ENCODE measurements at regions not wholly inside any gene's neighbourhood (a gene's known extent, or its start where the extent isn't known, plus 50 kb on each side); places are given as distances from the start of the nearest gene placed in this dataset.

GRCh38 chr2:52192656-52193055 lies 1160.7 kb upstream of the NRXN1 start:
- TF ChIP-seq, protein P1, sequence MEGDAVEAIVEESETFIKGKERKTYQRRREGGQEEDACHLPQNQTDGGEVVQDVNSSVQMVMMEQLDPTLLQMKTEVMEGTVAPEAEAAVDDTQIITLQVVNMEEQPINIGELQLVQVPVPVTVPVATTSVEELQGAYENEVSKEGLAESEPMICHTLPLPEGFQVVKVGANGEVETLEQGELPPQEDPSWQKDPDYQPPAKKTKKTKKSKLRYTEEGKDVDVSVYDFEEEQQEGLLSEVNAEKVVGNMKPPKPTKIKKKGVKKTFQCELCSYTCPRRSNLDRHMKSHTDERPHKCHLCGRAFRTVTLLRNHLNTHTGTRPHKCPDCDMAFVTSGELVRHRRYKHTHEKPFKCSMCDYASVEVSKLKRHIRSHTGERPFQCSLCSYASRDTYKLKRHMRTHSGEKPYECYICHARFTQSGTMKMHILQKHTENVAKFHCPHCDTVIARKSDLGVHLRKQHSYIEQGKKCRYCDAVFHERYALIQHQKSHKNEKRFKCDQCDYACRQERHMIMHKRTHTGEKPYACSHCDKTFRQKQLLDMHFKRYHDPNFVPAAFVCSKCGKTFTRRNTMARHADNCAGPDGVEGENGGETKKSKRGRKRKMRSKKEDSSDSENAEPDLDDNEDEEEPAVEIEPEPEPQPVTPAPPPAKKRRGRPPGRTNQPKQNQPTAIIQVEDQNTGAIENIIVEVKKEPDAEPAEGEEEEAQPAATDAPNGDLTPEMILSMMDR (IDR thresholded peaks at IDR 0.05) = no peak
- TF ChIP-seq POLR2A (IDR thresholded peaks at IDR 0.05; ENCODE audit: low read length) = no peak
- no peak for TF ChIP-seq EP300 (IDR thresholded peaks at IDR 0.05)
- TF ChIP-seq, protein P2, sequence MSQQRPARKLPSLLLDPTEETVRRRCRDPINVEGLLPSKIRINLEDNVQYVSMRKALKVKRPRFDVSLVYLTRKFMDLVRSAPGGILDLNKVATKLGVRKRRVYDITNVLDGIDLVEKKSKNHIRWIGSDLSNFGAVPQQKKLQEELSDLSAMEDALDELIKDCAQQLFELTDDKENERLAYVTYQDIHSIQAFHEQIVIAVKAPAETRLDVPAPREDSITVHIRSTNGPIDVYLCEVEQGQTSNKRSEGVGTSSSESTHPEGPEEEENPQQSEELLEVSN (IDR thresholded peaks at IDR 0.05; ENCODE audit: borderline replicate concordance, low read depth) = no peak
- TF ChIP-seq KDM5A (IDR thresholded peaks at IDR 0.05) = no peak
- TF ChIP-seq FOXS1 (CRISPR knock-in tag; IDR thresholded peaks at IDR 0.05) = no peak
- no peak for TF ChIP-seq MAX (IDR thresholded peaks at IDR 0.05)
- no peak for TF ChIP-seq JUNB (IDR thresholded peaks at IDR 0.05)
- TF ChIP-seq CEBPB (IDR thresholded peaks at IDR 0.05) = no peak
- TF ChIP-seq, protein P3, sequence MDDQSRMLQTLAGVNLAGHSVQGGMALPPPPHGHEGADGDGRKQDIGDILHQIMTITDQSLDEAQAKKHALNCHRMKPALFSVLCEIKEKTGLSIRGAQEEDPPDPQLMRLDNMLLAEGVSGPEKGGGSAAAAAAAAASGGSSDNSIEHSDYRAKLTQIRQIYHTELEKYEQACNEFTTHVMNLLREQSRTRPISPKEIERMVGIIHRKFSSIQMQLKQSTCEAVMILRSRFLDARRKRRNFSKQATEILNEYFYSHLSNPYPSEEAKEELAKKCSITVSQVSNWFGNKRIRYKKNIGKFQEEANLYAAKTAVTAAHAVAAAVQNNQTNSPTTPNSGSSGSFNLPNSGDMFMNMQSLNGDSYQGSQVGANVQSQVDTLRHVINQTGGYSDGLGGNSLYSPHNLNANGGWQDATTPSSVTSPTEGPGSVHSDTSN (IDR thresholded peaks at IDR 0.05) = no peak

Data from A549 (cell line).